ENCODE measurements at regions not wholly inside any gene's neighbourhood (a gene's known extent, or its start where the extent isn't known, plus 50 kb on each side); places are given as distances from the start of the nearest gene placed in this dataset.

DNA sequence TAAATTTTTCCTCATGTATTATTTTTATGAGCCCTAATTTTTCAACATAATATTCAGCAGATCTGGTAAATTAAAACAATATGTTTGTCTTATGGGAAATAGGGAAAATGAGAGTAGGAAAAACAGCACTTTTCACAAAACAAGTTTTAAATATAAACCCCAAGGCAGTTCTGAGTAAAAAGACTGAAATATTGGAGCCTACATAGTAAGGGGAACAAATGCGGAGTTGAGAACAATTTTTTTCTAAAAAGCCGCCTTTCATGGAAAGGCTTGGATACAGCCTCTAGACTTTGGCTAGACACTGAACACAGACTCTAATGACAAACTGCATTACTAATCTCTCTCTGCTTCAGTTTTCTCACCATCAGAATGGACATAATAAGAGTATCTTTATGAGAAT lies 174.1 kb downstream of the NOL4 start:
- Mint-ChIP-seq H3K4me1 (ENCODE audit: low read depth) (peaks cover 2% of the 10 kb centered on the region), H3K27ac (no peak overlapping the region), H3K9me3 (ENCODE audit: low read depth) (peaks cover 10% of the 10 kb centered on the region), H3K27me3 (no peaks in the 10 kb centered on the region), H3K36me3 (ENCODE audit: insufficient read depth) (peaks cover 3% of the 10 kb centered on the region), H3K4me3 (ENCODE audit: low read depth) (no peak overlapping the region)
- DNase-seq (ENCODE audit: low spot score, unreplicated experiment) = no peak
- TF ChIP-seq, protein P1, sequence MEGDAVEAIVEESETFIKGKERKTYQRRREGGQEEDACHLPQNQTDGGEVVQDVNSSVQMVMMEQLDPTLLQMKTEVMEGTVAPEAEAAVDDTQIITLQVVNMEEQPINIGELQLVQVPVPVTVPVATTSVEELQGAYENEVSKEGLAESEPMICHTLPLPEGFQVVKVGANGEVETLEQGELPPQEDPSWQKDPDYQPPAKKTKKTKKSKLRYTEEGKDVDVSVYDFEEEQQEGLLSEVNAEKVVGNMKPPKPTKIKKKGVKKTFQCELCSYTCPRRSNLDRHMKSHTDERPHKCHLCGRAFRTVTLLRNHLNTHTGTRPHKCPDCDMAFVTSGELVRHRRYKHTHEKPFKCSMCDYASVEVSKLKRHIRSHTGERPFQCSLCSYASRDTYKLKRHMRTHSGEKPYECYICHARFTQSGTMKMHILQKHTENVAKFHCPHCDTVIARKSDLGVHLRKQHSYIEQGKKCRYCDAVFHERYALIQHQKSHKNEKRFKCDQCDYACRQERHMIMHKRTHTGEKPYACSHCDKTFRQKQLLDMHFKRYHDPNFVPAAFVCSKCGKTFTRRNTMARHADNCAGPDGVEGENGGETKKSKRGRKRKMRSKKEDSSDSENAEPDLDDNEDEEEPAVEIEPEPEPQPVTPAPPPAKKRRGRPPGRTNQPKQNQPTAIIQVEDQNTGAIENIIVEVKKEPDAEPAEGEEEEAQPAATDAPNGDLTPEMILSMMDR (IDR thresholded peaks at IDR 0.05; ENCODE audit: unreplicated experiment) = no peak

DNA sequence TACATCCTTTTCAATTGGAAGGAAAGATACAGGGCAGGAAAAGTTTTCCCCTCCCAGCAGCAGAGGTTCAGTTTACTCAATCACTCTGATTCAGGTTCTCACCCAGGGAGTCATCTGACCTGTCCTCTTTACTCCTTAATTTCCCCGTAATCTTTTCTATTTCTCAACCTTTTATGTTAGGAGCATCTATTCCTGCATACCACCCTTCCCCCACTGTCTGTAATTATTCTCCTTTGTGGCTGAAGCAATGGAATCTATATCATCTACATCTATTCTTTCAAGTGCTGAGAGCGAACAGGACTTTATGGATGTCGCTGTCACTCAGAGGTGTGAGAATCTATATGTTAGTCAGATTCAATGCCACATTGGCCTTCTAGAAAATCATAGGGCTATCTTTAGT lies 175.2 kb downstream of the NOL4 start:
- H3K36me3 Mint-ChIP-seq (ENCODE audit: insufficient read depth) = no peaks in the 10 kb centered on the region
- peaks cover 2% of the 10 kb centered on the region for H3K9me3 Mint-ChIP-seq (ENCODE audit: low read depth)
- TF ChIP-seq, protein P1 (IDR thresholded peaks at IDR 0.05; ENCODE audit: unreplicated experiment) = no peak
- H3K27ac Mint-ChIP-seq = no peak overlapping the region
- H3K4me1 Mint-ChIP-seq (ENCODE audit: low read depth) = peaks cover 2% of the 10 kb centered on the region
- H3K27me3 Mint-ChIP-seq = no peaks in the 10 kb centered on the region
- DNase-seq (ENCODE audit: low spot score, unreplicated experiment) = no peak
- H3K4me3 Mint-ChIP-seq (ENCODE audit: low read depth) = no peak overlapping the region

DNA sequence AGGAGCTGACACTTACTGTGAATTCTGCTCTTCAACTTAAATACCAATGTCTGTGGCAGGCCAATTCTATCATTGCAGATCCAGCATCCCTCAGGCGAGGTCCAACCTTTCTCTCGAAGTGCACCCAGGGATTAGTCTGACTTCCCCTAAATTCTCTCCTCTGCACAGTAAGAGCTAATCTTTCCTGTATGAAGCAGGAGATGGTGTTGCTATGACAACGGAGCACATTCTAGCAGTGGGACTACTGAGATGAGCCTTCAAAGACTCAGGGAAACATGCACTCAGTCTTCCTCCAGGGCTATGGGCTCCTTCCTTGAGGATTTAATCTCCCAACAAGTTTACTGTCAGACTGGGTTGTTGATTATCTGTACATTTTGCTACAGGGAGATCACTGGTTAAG lies 176.3 kb downstream of the NOL4 start:
- Mint-ChIP-seq H3K36me3 (ENCODE audit: insufficient read depth) (no peaks in the 10 kb centered on the region), H3K9me3 (ENCODE audit: low read depth) (no peaks in the 10 kb centered on the region), H3K4me3 (ENCODE audit: low read depth) (no peak overlapping the region), H3K27ac (no peak overlapping the region), H3K4me1 (ENCODE audit: low read depth) (peaks cover 2% of the 10 kb centered on the region), H3K27me3 (no peaks in the 10 kb centered on the region)
- DNase-seq (ENCODE audit: low spot score, unreplicated experiment) = no peak
- TF ChIP-seq, protein P1 (IDR thresholded peaks at IDR 0.05; ENCODE audit: unreplicated experiment) = no peak

DNA sequence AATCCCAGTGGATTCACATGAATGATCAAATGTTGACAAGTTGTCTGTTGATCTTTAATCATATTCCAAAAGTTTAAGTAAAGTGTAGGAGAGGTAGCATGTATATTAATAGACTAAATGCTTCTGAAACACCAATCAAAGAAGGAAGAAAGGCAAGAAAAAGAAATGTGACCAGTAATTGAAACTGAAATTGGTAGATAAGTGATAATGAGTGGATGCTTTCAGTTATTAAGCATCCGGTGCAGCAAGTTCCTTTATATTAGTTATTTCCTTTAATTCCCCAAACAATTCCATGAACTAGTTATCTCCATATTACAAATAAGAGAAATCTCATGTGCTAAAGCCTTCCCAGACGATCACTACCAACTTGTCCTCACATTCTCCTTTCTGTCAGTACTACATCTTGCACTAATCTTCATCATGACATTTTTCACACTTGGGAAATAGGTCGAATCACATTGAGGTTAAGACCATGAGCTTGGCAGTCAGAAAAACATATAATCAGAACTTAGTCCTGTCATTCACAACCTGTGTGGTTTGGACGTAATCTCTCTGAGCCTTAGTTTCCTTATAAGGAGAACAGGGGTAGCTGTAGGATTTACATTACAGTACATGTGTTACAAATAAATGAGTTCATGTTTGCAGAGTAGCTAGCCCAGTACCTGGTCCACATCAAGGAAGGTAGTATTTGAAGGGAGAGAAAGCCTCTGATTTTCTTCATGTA lies 182.1 kb downstream of the NOL4 start:
- TF ChIP-seq, protein P1 (IDR thresholded peaks at IDR 0.05; ENCODE audit: unreplicated experiment) = no peak
- Mint-ChIP-seq H3K27me3 (no peaks in the 10 kb centered on the region), H3K36me3 (ENCODE audit: insufficient read depth) (no peaks in the 10 kb centered on the region), H3K4me1 (ENCODE audit: low read depth) (no peaks in the 10 kb centered on the region), H3K9me3 (ENCODE audit: low read depth) (no peaks in the 10 kb centered on the region), H3K27ac (no peak overlapping the region), H3K4me3 (ENCODE audit: low read depth) (no peak overlapping the region)
- no peak for DNase-seq (ENCODE audit: low spot score, unreplicated experiment)

DNA sequence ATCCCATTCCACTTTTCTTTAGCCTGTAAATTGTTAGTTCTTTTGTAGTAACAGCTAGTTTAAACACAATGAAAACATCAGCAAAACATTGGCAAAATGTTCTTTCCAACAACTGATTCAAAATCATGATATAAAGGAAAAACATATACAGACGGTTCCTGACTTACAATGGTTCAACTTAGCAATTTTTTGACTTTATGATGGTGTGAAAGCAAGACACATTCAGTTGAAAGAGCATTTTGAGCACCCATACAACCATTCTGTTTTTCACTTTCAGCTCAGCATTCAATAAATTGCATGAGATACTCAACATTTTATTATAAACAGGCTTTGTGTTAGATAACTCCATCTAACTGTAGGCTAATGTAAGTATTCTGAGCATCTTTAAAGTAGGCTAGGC lies 185.1 kb downstream of the NOL4 start:
- TF ChIP-seq, protein P1 (IDR thresholded peaks at IDR 0.05; ENCODE audit: unreplicated experiment) = no peak
- Mint-ChIP-seq H3K9me3 (ENCODE audit: low read depth) (no peaks in the 10 kb centered on the region), H3K27me3 (no peaks in the 10 kb centered on the region), H3K36me3 (ENCODE audit: insufficient read depth) (no peaks in the 10 kb centered on the region), H3K4me3 (ENCODE audit: low read depth) (no peak overlapping the region), H3K27ac (no peak overlapping the region), H3K4me1 (ENCODE audit: low read depth) (no peaks in the 10 kb centered on the region)
- DNase-seq (ENCODE audit: low spot score, unreplicated experiment) = no peak
